ENCODE measurements at regions not wholly inside any gene's neighbourhood (a gene's known extent, or its start where the extent isn't known, plus 50 kb on each side); places are given as distances from the start of the nearest gene placed in this dataset.

DNA sequence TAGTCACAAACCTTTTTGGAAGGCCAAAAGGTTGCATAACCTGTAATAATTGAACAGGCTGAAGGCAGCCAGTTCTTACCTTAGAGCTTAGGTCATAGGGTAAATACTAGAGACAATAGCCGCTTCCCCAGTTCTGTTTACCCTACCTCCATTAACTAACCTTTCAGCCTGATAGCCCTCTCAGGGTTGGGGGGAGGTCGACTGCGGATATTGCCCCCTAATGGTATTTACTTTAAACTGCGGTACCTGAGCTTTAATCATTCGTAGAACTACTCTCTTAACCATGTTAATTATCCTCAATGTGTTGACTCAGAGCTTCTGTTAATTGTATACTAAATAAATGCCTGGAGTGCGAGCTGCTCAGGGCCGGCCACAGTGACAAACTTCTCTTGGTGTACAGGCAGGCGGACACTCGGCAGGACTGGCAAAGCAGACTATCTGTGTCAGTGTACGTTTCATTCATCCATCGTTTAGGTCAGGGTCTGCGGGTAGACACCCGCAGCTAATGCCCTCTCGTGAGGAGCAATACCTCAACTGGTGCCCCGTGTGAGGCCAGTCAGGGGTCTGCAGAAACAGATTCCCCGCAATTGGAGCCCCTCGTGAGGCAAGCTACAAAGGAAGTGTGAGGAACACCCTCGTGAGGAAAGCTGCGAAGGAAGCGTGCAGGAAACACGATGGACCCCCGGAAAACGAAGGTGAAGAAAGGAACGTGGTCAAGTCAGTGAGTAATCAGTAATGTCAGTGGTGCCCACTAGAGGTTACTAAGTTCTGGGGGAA, 115.3 kb upstream of the SCN7A start:
- TF ChIP-seq, protein P1, sequence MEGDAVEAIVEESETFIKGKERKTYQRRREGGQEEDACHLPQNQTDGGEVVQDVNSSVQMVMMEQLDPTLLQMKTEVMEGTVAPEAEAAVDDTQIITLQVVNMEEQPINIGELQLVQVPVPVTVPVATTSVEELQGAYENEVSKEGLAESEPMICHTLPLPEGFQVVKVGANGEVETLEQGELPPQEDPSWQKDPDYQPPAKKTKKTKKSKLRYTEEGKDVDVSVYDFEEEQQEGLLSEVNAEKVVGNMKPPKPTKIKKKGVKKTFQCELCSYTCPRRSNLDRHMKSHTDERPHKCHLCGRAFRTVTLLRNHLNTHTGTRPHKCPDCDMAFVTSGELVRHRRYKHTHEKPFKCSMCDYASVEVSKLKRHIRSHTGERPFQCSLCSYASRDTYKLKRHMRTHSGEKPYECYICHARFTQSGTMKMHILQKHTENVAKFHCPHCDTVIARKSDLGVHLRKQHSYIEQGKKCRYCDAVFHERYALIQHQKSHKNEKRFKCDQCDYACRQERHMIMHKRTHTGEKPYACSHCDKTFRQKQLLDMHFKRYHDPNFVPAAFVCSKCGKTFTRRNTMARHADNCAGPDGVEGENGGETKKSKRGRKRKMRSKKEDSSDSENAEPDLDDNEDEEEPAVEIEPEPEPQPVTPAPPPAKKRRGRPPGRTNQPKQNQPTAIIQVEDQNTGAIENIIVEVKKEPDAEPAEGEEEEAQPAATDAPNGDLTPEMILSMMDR (optimal IDR thresholded peaks at IDR 0.05 in 1 of 3, IDR thresholded peaks at IDR 0.05 in 1 of 3, conservative IDR thresholded peaks at IDR 0.05 in 1 of 3; ENCODE audit: extremely low read depth in 1 of 3, insufficient read depth in 2 of 3, low read length in 3 of 3), result no peak
- no peak for TF ChIP-seq EZH2 (IDR thresholded peaks at IDR 0.05; ENCODE audit: low read length)
